Smooth muscle cell (in vitro differentiated cells): ENCODE measurements at regions not wholly inside any gene's neighbourhood (a gene's known extent, or its start where the extent isn't known, plus 50 kb on each side); places are given as distances from the start of the nearest gene placed in this dataset.

Source experiments
- DNase-seq: peaks from one replicate; lab custom pipeline; 2025; ENCODE audit not compliant: unreplicated experiment; lab: John Stamatoyannopoulos, UW
- H2AFZ ChIP-seq: fragments of 200-600 bp; sonication (generic); 2 replicates; pipeline ENCODE4 v1.6.0; 2016; ENCODE audit warnings: antibody characterized with exemption, low read depth, mild to moderate bottlenecking
- H3F3A ChIP-seq: fragments of 200-600 bp; sonication (generic); 2 replicates; pipeline ENCODE4 v1.6.0; 2017; ENCODE audit warnings: antibody characterized with exemption, low read depth
- H3K27ac ChIP-seq: fragments of 200-600 bp; sonication (generic); 2 replicates; pipeline ENCODE4 v1.5.1; 2016; ENCODE audit warnings: low read depth, mild to moderate bottlenecking
- H3K27me3 ChIP-seq: fragments of 200-600 bp; sonication (generic); 2 replicates; pipeline ENCODE4 v1.6.1; 2016; ENCODE audit warnings: low read depth, mild to moderate bottlenecking
- H3K36me3 ChIP-seq: fragments of 200-600 bp; sonication (generic); 2 replicates; pipeline ENCODE4 v1.5.1; 2016; ENCODE audit warnings: low read depth
- H3K4me1 ChIP-seq: fragments of 200-600 bp; sonication (generic); 2 replicates; pipeline ENCODE4 v1.5.1; 2016; ENCODE audit warnings: low read depth
- H3K4me2 ChIP-seq: fragments of 200-600 bp; sonication (generic); 2 replicates; pipeline ENCODE4 v1.6.0; 2016; ENCODE audit warnings: mild to moderate bottlenecking
- H3K4me3 ChIP-seq: fragments of 200-600 bp; sonication (generic); 2 replicates; pipeline ENCODE4 v1.5.1; 2016; ENCODE audit warnings: mild to moderate bottlenecking
- H3K79me2 ChIP-seq: fragments of 200-600 bp; sonication (generic); 2 replicates; pipeline ENCODE4 v1.6.0; 2016; ENCODE audit warnings: low read depth, mild to moderate bottlenecking
- H3K9ac ChIP-seq: fragments of 200-600 bp; sonication (generic); 2 replicates; pipeline ENCODE4 v1.6.0; 2016; ENCODE audit warnings: low read depth
- H3K9me3 ChIP-seq: fragments of 200-600 bp; sonication (generic); replicated peaks from 2 replicates; pipeline ENCODE4 v1.5.1; 2016; ENCODE audit warnings: low read depth
- H4K20me1 ChIP-seq: fragments of 200-600 bp; sonication (generic); 2 replicates; pipeline ENCODE4 v1.6.0; 2016; ENCODE audit warnings: low read depth
- WGBS: methylation state at CpG from one replicate; pipeline ENCODE4 v1.1.7; 2016; ENCODE audit warnings: low lambda C conversion rate; 5-methylcytosine and 5-hydroxymethylcytosine counted together
- TF ChIP-seq, protein P1 (sequence below): fragments of 200-600 bp; sonication (generic); IDR thresholded peaks from 2 replicates; pipeline ENCODE4 v1.5.1; 2017; ENCODE audit warnings: borderline replicate concordance, mild to moderate bottlenecking, antibody characterized with exemption; ENCODE audit not compliant: insufficient read depth, poor library complexity, severe bottlenecking

GRCh38 chr6:48318670-48319069 lies 207.7 kb upstream of the PTCHD4 start:
- H2AFZ ChIP-seq, result no peak overlapping the region
- no peaks in the 10 kb centered on the region for H3K36me3 ChIP-seq
- no peaks in the 10 kb centered on the region for H3F3A ChIP-seq
- TF ChIP-seq, protein P1, sequence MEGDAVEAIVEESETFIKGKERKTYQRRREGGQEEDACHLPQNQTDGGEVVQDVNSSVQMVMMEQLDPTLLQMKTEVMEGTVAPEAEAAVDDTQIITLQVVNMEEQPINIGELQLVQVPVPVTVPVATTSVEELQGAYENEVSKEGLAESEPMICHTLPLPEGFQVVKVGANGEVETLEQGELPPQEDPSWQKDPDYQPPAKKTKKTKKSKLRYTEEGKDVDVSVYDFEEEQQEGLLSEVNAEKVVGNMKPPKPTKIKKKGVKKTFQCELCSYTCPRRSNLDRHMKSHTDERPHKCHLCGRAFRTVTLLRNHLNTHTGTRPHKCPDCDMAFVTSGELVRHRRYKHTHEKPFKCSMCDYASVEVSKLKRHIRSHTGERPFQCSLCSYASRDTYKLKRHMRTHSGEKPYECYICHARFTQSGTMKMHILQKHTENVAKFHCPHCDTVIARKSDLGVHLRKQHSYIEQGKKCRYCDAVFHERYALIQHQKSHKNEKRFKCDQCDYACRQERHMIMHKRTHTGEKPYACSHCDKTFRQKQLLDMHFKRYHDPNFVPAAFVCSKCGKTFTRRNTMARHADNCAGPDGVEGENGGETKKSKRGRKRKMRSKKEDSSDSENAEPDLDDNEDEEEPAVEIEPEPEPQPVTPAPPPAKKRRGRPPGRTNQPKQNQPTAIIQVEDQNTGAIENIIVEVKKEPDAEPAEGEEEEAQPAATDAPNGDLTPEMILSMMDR, result no peak
- H3K9ac ChIP-seq, result no peak overlapping the region
- H3K4me3 ChIP-seq, result no peak overlapping the region
- H3K4me2 ChIP-seq, result no peak overlapping the region
- H4K20me1 ChIP-seq, result no peaks in the 10 kb centered on the region
- WGBS, result 52% methylated on average over 5 of the region's 5 CpGs
- no peak for DNase-seq
- H3K27ac ChIP-seq, result no peak overlapping the region
- H3K79me2 ChIP-seq, result no peaks in the 10 kb centered on the region
- no peaks in the 10 kb centered on the region for H3K9me3 ChIP-seq
- H3K4me1 ChIP-seq, result no peaks in the 10 kb centered on the region
- H3K27me3 ChIP-seq, result no peaks in the 10 kb centered on the region

DNA sequence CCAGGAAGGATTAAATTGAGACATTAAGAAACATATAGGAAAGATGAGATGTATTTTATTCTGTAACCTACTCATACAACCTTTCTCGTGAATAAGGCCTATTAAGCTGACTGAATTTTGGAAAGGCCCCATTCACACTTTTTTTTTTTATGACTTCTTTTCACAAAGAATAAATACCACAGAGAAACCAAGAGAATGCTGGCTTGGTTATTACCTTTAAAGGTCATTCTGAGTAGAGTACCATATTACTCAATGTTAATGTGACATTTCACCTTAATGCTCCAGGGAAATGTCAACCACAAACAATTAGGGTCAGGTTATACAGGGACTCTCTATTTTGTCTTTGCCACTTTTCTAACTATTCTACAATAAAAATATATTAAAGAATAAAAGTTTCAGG lies 204.9 kb upstream of the PTCHD4 start:
- TF ChIP-seq, protein P1, result no peak
- WGBS, result 88% methylated on average over 1 of the region's 1 CpG

DNA sequence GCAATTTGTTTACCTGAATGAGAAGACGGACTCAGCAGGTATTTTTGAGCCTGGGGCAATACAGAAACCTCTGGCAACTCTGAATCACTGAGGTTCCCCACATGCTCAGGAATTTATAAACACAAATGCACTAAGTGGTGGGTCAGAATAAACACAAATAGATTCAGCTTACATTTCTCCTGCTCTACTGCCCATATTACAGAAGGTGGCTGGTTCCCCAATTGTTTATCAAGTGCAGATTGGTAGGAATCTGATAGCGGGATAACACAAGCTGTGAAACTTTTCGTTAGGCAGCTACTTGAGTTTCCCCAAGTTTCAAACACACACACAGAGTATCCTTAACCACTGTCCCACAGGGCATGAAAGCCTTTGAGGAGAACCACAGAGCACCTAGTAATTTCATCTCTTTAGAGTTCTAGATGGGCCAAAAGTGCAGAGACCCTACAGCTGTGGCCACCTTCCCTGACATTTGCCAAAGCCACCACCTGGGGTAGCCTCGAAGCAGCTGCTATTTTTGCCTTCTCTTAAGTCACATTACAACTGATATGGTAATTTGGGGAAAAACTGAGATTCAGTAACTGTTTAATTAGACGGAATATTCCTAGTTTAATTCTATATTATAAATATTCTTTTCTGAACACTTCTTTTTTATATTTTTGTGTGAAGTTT lies 204.2 kb upstream of the PTCHD4 start:
- Histone ChIP-seq H3K9me3 (no peaks in the 10 kb centered on the region), H3F3A (no peaks in the 10 kb centered on the region), H2AFZ (no peak overlapping the region), H3K27ac (no peak overlapping the region), H3K4me2 (no peak overlapping the region), H4K20me1 (no peaks in the 10 kb centered on the region), H3K4me1 (no peaks in the 10 kb centered on the region), H3K79me2 (no peaks in the 10 kb centered on the region), H3K4me3 (no peak overlapping the region), H3K27me3 (no peaks in the 10 kb centered on the region), H3K9ac (no peak overlapping the region), H3K36me3 (no peaks in the 10 kb centered on the region)
- TF ChIP-seq, protein P1, result no peak
- WGBS, result 88% methylated on average over 5 of the region's 5 CpGs
- no peak for DNase-seq

More for the DNA sequence above, 204.9 kb upstream of the PTCHD4 start:
- H3K4me2 ChIP-seq, result no peak overlapping the region
- no peaks in the 10 kb centered on the region for H3K9me3 ChIP-seq
- H2AFZ ChIP-seq, result no peak overlapping the region
- no peak overlapping the region for H3K4me3 ChIP-seq
- H3F3A ChIP-seq, result no peaks in the 10 kb centered on the region
- no peaks in the 10 kb centered on the region for H3K79me2 ChIP-seq
- no peaks in the 10 kb centered on the region for H3K4me1 ChIP-seq
- no peaks in the 10 kb centered on the region for H3K27me3 ChIP-seq
- no peaks in the 10 kb centered on the region for H3K36me3 ChIP-seq
- DNase-seq, result no peak
- no peak overlapping the region for H3K27ac ChIP-seq
- no peak overlapping the region for H3K9ac ChIP-seq
- no peaks in the 10 kb centered on the region for H4K20me1 ChIP-seq

- Histone ChIP-seq H3K27ac (no peak overlapping the region), H3K9ac (no peak overlapping the region), H4K20me1 (no peaks in the 10 kb centered on the region), H3K79me2 (no peaks in the 10 kb centered on the region), H3K27me3 (no peaks in the 10 kb centered on the region), H3K4me3 (no peak overlapping the region), H2AFZ (no peak overlapping the region), H3K4me1 (no peaks in the 10 kb centered on the region), H3K36me3 (no peaks in the 10 kb centered on the region), H3K9me3 (no peaks in the 10 kb centered on the region), H3K4me2 (no peak overlapping the region), H3F3A (no peaks in the 10 kb centered on the region)
- DNase-seq, result no peak
- TF ChIP-seq, protein P1, result no peak
Observed at GRCh38 chr6:48311301-48311700, 200.3 kb upstream of the PTCHD4 start.
